ENCODE measurements at regions not wholly inside any gene's neighbourhood (a gene's known extent, or its start where the extent isn't known, plus 50 kb on each side); places are given as distances from the start of the nearest gene placed in this dataset.
"Not testable (repeated sequence)": the region's sequence is repeated elsewhere in the genome, so short reads cannot be mapped to it uniquely, and the experiment has no call there.

DNA sequence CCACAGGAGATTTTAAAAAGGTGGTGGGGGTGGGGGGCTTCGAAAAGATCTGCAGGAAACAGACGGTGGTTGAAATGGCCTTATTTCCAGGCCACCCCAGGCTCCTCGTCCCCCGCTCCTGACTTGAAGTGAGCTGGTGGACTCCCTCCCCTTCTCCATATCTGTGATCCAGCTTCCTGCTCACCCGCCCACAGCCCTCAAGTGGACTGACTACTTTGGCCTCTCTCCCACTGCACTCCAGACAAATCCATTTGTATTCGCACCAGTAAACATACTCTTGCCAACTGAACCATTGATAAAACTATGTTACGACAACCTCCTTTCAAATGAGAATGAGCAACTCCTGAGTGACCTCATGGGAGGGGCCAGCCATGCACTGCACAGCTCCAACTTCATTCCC is 259.5 kb downstream of the COL4A1 start:
- intact Hi-C loops (cut with DNase I): no loop called here
- DNase-seq: peak in 16 of 42 donors; percentile 2 to 65 (median 22)

- intact Hi-C loops (cut with DNase I): no loop called here
- no peak for DNase-seq
Measured at GRCh38 chr13:110046811-110047210, 260.1 kb downstream of the COL4A1 start.

- intact Hi-C loops (cut with DNase I): no loop called here
- no peak for DNase-seq
Measured at GRCh38 chr13:110045919-110046318, 259.5 kb upstream of the IRS2 start.

DNA sequence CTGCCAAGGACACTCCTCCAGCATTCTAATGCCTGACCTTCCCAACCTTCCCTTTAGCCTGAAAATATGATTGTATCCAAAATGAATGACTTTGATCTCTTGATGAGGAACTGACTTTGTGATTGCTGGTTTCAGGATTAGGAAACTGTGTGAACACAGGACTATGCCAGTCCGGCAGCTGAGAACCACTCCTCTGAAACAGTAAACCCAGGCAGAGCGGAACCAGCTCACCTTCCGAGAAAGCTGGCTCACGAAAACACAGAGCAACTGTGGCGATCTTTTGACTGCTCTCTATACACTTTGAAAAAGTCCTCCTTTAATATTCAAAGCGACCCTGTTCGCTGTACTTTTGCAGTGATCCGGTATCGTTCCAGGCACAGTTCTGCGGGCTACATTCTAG is 258.8 kb upstream of the IRS2 start:
- no peak for DNase-seq
- intact Hi-C loops (cut with DNase I): no loop called here

DNA sequence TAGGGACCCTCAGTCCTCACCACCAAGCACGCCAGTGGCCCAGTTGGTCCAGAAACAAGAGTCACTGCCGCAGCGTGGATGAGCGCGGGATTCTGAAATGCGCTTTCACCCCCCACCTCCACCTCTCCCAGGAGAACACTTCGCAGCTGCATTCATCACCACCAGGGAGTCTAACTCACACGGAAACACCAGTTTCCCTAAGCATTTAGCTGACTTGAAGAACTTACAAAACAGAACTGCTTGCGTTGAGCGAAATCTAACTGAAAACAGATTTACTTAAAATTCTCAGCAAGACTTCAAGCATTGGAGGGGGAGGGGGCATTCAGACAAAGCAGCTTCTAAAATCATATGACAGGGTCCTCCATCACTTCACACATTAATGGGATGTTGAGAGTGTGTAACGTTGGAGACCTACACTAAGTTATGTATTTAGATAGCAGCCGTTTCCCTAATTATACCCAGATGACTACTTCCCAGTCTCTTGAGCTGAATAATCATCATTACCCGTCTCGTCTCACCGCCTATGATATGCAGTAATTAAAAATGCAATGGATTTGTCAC is 258.2 kb upstream of the IRS2 start:
- DNase-seq: no peak

DNA sequence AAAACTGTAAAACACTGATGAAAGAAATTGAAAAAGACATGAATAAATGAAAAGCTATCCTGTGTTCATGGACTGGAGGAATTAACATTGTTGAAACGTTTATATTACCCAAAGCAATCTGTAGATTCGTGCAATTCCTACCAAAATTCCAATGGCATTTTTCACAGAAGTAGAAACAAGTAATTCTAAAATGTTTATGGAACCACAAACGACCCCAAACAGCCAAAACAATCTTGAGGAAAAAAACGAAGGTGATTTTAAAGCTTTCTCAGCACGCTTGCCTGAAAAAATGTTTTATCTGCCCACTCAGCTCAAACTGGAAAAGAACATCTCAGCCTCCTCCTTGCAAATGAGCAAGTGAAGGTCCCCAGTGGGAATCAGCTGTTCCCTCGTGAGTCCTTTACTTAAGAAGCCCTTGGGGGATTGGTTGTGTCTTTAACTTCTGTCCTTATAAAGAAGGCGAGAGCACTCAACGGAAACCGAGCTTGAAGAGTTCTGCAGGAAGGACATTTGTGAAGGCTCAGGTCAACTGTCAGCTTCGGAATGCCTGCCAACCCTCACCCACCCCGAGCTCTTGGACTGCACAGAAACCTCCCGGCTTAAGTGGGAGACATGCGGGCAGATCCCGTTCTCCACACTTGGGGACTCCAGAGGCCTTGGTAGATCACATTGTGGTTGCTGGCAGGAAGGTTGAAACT is 256.0 kb upstream of the IRS2 start:
- intact Hi-C loops (cut with DNase I): no loop called here
- no peak for DNase-seq

More for the DNA sequence above, 258.2 kb upstream of the IRS2 start:
- intact Hi-C loops (cut with DNase I): no loop called here

GRCh38 chr13:110041638-110042037 is 255.3 kb upstream of the IRS2 start:
- DNase-seq; intact Hi-C loops (cut with DNase I): not testable (repeated sequence)

GRCh38 chr13:110037925-110038573 is 251.7 kb upstream of the IRS2 start:
- intact Hi-C loops (cut with DNase I): no loop called here
- no peak for DNase-seq

- intact Hi-C loops (cut with DNase I): no loop called here
- no peak for DNase-seq
Measured at GRCh38 chr13:110036060-110036459, 249.7 kb upstream of the IRS2 start.

DNA sequence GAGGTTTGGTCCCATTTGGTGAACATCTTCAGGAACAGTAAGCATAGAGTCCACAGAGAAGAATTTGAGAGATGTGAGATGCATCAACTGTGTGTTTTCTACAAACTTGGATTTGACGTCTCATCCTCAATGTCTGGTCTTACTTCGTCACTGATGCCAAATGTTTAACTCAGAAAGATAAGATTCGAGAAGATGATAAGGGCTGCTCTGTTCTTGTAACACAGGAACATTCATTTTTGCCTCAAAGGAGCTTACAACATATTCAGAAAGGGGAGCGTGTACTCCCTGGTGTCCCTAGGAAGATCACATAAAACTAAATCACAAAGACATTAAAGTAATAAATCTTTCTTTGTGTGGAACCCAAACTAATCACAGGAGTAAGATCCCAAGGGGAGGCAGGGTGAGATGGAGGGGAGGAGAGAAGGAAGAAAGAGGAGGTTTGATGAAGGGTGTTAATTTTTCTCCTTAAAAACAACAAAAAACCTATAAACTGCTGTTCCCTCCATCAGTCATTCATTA is 247.7 kb upstream of the IRS2 start:
- intact Hi-C loops (cut with DNase I): no loop called here

DNA sequence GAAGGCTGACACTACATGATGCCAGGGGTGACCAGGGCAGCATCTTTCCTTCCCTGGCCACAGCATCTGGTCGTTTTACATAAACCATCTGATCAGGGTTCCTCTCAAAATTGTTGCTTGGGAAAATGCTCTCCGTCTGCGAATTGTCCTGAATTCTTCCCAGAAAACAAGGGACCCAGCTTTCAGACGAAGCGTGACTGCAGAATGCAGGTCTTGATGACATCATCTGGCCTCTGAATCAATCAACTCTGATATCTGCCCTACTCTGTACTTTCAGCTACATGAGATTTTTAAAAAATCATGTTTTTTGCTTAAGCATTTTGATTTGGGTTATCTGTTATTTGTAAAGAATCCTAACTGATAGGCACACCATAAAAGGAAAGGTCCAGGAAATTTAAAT is 246.6 kb upstream of the IRS2 start:
- DNase-seq: no peak
- intact Hi-C loops (cut with DNase I): no loop called here

More for the DNA sequence above, 247.7 kb upstream of the IRS2 start:
- no peak for DNase-seq

DNA sequence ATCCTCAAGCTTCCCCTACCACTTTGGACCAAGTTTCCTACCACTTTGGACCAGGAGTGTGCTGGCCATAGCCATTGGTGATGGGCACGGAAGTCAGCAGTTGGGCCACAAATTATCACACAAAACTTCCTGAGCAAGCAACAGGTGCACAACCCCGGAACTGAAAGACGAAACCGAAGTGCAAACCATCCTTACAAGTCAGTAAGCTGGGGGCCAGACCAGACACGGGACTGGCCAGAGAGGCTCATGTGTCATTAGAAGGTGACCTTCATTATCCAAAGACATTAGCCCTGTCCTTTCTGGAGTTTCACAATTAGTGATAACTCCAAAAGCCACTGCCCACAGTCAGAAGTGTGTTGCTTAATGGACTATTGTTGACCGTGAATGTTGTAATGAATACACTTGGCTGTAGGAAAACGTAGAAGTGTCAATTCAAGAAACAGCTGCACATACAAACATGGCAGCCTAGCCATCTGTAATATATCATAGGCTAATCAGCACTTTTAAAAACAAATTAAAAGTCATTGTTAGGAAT is 244.1 kb upstream of the IRS2 start:
- DNase-seq: no peak
- intact Hi-C loops (cut with DNase I): no loop called here

GRCh38 chr13:110028838-110029621 is 242.6 kb upstream of the IRS2 start:
- DNase-seq: no peak
- intact Hi-C loops (cut with DNase I): no loop called here

DNA sequence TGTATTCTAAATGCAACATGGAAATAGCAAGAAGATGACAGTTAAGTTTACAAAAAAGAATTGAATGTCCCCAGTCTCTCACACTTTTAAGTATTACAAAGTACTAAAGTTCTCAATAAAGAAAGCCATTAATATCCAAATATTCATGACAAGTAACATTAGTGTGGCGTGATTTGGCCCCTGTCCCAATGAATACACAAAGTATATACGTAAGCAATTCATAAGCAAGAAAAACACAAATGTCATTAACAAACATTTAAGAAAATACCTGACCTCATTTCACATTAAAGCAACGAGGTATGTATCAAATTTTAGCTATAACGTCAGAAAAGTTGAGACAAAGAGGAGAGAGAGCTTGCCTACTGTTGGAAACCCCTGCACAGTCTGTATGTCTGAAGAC is 241.9 kb upstream of the IRS2 start:
- intact Hi-C loops (cut with DNase I): no loop called here
- no peak for DNase-seq

GRCh38 chr13:110027470-110028240 is 241.3 kb upstream of the IRS2 start:
- DNase-seq: no peak
- intact Hi-C loops (cut with DNase I): no loop called here

- intact Hi-C loops (cut with DNase I): no loop called here
- no peak for DNase-seq
Measured at GRCh38 chr13:110024645-110024980, 238.2 kb upstream of the IRS2 start.

GRCh38 chr13:110023729-110024644 is 237.6 kb upstream of the IRS2 start:
- DNase-seq: peak in 12 of 42 donors; percentile 9 to 50 (median 34)
- intact Hi-C loops (cut with DNase I): no loop called here

GRCh38 chr13:110018009-110018408 is 231.6 kb upstream of the IRS2 start:
- no peak for DNase-seq
- intact Hi-C loops (cut with DNase I): no loop called here

Measured in head of caudate nucleus (tissue), 42 donors.